Breast epithelium (tissue), 4 donors: ENCODE measurements at regions not wholly inside any gene's neighbourhood (a gene's known extent, or its start where the extent isn't known, plus 50 kb on each side); places are given as distances from the start of the nearest gene placed in this dataset.

Source experiments
- DNase-seq, 2 donors: peaks; one replicate each; pipeline ENCODE4 v3.0.0-alpha.2; 2019; ENCODE audit warnings: low spot score in 2 of 2
- H3K27ac ChIP-seq, 2 donors: fragments of 200-600 bp; sonication (generic) in 1 of 2; one replicate each; pipeline ENCODE4 v1.5.1; 2016 to 2019; ENCODE audit warnings: mild to moderate bottlenecking in 1 of 2
- H3K27me3 ChIP-seq, 2 donors: fragments of 200-600 bp; sonication (generic) in 1 of 2; one replicate each; pipeline versions ENCODE4 v1.5.1 to v1.6.0; 2017 to 2019; ENCODE audit warnings: control low read depth in 1 of 2, mild to moderate bottlenecking in 1 of 2
- H3K36me3 ChIP-seq: fragments of 200-600 bp; one replicate; pipeline ENCODE4 v1.5.1; 2019
- H3K4me1 ChIP-seq, 2 donors: fragments of 200-600 bp; sonication (generic); one replicate each; pipeline ENCODE4 v1.5.1; 2016 to 2019; ENCODE audit warnings: control low read depth in 1 of 2
- H3K4me3 ChIP-seq, 3 donors: fragments of 200-600 bp; sonication (generic); 1 replicate in 2 of 3; 2 replicates in 1 of 3; pipeline ENCODE4 v1.5.1; 2016 to 2019; ENCODE audit warnings: mild to moderate bottlenecking in 3 of 3, moderate library complexity in 2 of 3
- H3K9me3 ChIP-seq, 2 donors: fragments of 200-600 bp; sonication (generic) in 1 of 2; one replicate each; pipeline ENCODE4 v1.5.1; 2016 to 2019; ENCODE audit warnings: control low read depth in 1 of 2
- CTCF ChIP-seq, 3 donors: fragments of 450-650 bp; IDR thresholded peaks; one replicate each; pipeline ENCODE4 v1.5.1; 2016 to 2017; ENCODE audit warnings: antibody characterized with exemption in 3 of 3, mild to moderate bottlenecking in 3 of 3, moderate library complexity in 3 of 3
- POLR2A ChIP-seq: fragments of 450-650 bp; IDR thresholded peaks from one replicate; pipeline ENCODE4 v1.6.1; 2016; ENCODE audit warnings: antibody characterized with exemption, mild to moderate bottlenecking, moderate library complexity
- POLR2AphosphoS5 ChIP-seq, 3 donors: sonication (generic); formaldehyde crosslinking; IDR thresholded peaks; one replicate each; pipeline ENCODE4 v1.6.1; 2017; ENCODE audit warnings: antibody characterized with exemption in 3 of 3
- intact Hi-C: fragments of 100-400 bp; cut with DNase I; formaldehyde crosslinking; loops from one replicate; pipeline ENCODE4 v1.15.1; 2023; ENCODE audit warnings: low total_unique reads

DNA sequence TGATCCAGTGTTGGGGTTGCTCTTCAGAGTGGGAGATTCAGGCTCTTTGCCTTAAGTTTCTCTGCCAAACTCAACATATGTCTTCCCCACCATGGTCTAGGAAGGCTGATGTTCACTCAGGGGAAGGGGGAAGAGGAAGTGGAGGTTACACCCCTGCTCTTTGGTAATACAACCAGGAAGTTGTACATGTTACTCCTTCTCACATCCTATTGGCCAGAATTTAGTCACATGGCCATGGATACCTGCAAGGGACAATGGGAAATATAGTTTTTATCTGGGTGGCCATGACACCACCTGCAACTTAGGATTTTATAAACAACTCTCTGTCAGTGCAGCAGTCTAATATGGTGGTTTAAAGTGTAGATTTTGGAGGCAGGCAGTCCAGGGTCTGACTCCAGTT lies 150.9 kb downstream of the TBX5 start:
- Histone ChIP-seq H3K9me3 (no peaks in the 10 kb centered on the region), H3K4me1 (no peaks in the 10 kb centered on the region), H3K4me3 (no peak overlapping the region), H3K27ac (no peak overlapping the region), H3K36me3 (no peaks in the 10 kb centered on the region), H3K27me3 (no peaks in the 10 kb centered on the region)
- DNase-seq: no peak
- TF ChIP-seq CTCF (IDR thresholded peaks at IDR 0.05): no peak
- no peak for TF ChIP-seq POLR2AphosphoS5 (IDR thresholded peaks at IDR 0.05)
- no peak for TF ChIP-seq POLR2A
- intact Hi-C loops: no loop called here

DNA sequence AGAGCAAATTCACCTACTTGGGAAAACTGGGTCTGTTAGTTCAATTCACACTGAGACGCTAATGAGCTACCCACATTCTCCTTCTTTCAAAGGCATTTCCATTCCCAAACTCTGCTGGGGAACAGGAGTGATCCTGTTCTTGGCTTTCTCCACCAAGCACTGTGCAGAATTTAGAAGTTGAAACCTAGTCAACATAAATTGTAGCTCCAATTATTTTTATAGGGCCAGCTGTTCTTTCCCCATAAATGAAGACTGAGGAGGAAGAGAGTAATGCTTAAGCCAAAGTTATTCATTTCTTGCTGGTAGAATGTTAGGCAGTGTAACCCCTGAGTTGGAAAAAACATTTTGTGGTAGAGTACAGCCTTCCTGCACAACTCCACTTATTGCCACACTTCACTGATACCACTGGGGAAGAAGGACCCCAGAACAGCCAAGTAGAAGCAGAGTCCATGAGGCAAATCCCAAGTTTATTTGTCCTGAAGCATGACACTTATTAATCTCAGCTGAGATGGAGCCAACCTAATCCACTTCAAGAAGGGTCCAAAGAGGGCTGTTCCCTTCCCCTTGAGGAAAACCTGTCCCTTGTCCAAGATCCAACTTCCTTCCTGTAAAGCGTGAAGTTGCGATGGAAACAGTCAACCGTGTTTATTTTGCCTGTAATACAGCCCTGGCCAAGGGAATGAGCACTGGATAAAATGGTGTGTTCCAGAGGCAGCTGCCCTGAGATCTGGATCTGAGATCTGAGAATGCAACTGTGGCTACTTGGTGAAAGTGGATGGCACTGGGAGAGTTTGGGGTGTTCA lies 151.8 kb downstream of the TBX5 start:
- Histone ChIP-seq H3K4me3 (no peak overlapping the region), H3K27me3 (no peaks in the 10 kb centered on the region), H3K4me1 (no peaks in the 10 kb centered on the region), H3K27ac (no peak overlapping the region), H3K9me3 (no peaks in the 10 kb centered on the region), H3K36me3 (no peaks in the 10 kb centered on the region)
- TF ChIP-seq POLR2A: no peak
- no peak for TF ChIP-seq CTCF (IDR thresholded peaks at IDR 0.05)
- intact Hi-C loops: no loop called here
- DNase-seq: no peak

DNA sequence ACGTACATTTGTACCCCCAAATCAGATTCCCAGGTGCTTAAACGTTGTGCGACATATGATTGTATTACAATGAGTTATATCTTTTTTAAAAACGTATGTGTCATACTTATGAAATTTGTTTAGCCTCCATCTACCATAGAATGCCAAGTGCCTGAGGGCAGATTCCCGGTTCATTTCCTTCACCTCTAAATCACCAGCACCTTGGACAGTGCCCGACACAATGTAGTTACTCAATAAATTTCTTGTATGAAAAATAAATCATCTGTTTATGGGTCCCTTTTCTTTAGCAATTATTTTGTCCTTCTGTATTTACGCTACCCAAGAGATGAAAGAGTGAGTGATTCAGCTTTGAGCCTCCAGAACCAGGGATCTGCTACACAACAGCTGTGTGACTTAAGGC lies 157.4 kb downstream of the TBX5 start:
- H3K4me1 ChIP-seq: no peaks in the 10 kb centered on the region
- no peak overlapping the region for H3K27ac ChIP-seq
- no peak overlapping the region for H3K4me3 ChIP-seq
- intact Hi-C loops: no loop called here
- no peaks in the 10 kb centered on the region for H3K36me3 ChIP-seq
- no peaks in the 10 kb centered on the region for H3K9me3 ChIP-seq
- DNase-seq: no peak
- H3K27me3 ChIP-seq: peaks cover 0 to 10% of the 10 kb centered on the region in 2 donors
- TF ChIP-seq CTCF (IDR thresholded peaks at IDR 0.05) (no peak), POLR2AphosphoS5 (IDR thresholded peaks at IDR 0.05) (no peak), POLR2A (no peak)

- Histone ChIP-seq H3K9me3 (no peaks in the 10 kb centered on the region), H3K27me3 (peaks cover 0 to 16% of the 10 kb centered on the region in 2 donors), H3K4me1 (no peaks in the 10 kb centered on the region), H3K36me3 (no peaks in the 10 kb centered on the region), H3K4me3 (no peak overlapping the region), H3K27ac (no peak overlapping the region)
- intact Hi-C loops: no loop called here
- no peak for TF ChIP-seq POLR2A
- TF ChIP-seq CTCF (IDR thresholded peaks at IDR 0.05): no peak
- DNase-seq: no peak
These were observed 160.4 kb downstream of the TBX5 start for GRCh38 chr12:114245555-114245954.

DNA sequence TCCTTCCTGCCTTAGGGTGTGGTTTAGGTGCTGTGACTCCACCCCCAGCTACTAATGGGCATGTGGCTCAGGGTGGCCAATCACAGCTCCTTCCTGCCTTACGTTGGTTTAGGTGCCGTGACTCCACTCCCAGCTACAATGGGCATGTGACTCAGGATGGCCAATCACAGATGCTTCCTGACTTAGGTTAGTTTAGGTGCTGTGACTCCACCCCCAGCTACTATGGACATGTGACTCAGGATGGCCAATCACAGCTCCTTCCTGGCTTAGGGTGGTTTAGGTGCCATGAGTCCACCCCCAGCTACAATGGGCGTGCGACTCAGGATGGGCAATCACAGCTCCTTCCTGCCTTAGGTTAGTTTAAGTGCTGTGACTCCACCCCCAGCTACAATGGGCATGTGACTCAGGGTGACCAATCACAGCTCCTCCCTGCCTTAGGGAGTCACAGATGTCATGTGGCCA lies 163.9 kb downstream of the TBX5 start:
- H3K36me3 ChIP-seq: no peaks in the 10 kb centered on the region
- DNase-seq: no peak
- H3K4me1 ChIP-seq: no peaks in the 10 kb centered on the region
- intact Hi-C loops: no loop called here
- no peak for TF ChIP-seq POLR2AphosphoS5 (IDR thresholded peaks at IDR 0.05)
- no peak for TF ChIP-seq CTCF (IDR thresholded peaks at IDR 0.05)
- no peak for TF ChIP-seq POLR2A
- no peak overlapping the region for H3K27ac ChIP-seq
- H3K4me3 ChIP-seq: no peak overlapping the region
- peaks cover 0 to 33% of the 10 kb centered on the region in 2 donors for H3K27me3 ChIP-seq
- no peaks in the 10 kb centered on the region for H3K9me3 ChIP-seq
